OCI-LY1 (cell line): ENCODE measurements at regions not wholly inside any gene's neighbourhood (a gene's known extent, or its start where the extent isn't known, plus 50 kb on each side); places are given as distances from the start of the nearest gene placed in this dataset.

Experiments
- CTCF ChIP-seq: fragments of 200-600 bp; sonication (generic), shearing (Covaris generic); IDR thresholded peaks from 2 replicates; pipeline ENCODE4 v1.5.1; 2017; ENCODE audit warnings: mild to moderate bottlenecking, antibody characterized with exemption, low read length, moderate library complexity, mixed read lengths
- EZH2 ChIP-seq: fragments of 200-600 bp; sonication (generic), shearing (Covaris generic); IDR thresholded peaks from 2 replicates; pipeline ENCODE4 v1.8.0; 2017; ENCODE audit warnings: borderline replicate concordance, mixed run types, mild to moderate bottlenecking, antibody characterized with exemption, low read length, moderate library complexity, mixed read lengths

- no peak for TF ChIP-seq CTCF
- TF ChIP-seq EZH2: no peak
Measured at GRCh38 chr6:9745476-9745875, 669.4 kb downstream of the TFAP2A start.
